GM21515 (cell line): ENCODE measurements at regions not wholly inside any gene's neighbourhood (a gene's known extent, or its start where the extent isn't known, plus 50 kb on each side); places are given as distances from the start of the nearest gene placed in this dataset.
"Not testable (repeated sequence)": the region's sequence is repeated elsewhere in the genome, so short reads cannot be mapped to it uniquely, and the experiment has no call there.

Source experiments
- ATAC-seq: cut with Tn5 transposase; IDR thresholded peaks from one replicate; pipeline ENCODE4 v1.9.1; 2021; ENCODE audit not compliant: unreplicated experiment

DNA sequence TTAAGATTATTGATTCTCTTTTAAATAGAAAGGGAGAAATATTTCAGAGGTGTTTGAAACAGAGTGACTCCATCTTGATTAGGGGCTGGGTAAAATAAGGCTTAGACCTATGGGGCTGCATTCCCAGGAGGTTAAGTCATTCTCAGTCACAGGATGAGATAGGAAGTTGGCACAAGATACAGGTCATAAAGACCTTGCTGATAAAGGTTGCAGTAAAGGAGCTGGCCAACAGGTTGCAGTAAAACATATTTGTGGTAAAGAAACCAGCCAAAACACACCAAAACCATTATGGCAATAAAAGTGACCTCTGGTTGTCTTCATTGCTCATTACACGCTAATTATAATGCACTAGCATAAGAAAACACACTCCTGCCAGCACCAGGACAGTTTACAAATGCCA lies 165.0 kb downstream of the SPIN4 start:
- ATAC-seq = no peak

DNA sequence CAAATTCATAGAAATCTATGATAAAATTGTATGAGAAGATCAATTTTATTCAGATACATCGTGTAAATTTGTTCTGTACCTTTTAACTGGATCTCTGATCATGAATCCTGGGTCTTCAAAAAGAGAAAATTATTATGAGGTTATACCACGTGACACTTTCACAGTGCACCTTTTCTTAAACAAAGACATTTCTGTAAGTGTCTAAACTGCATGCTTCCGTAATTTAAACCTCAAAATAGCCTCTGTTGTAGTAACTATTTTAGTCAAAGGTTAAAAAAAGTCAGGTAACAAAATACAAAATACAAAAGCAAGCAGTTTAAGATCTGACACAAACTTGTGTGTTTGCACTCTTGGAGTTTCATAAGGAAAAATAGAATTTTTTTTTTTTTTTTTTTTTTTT lies 171.3 kb downstream of the SPIN4 start:
- ATAC-seq = not testable (repeated sequence)

GRCh38 chrX:63176578-63176977 lies 174.6 kb downstream of the SPIN4 start:
- ATAC-seq = not testable (repeated sequence)

DNA sequence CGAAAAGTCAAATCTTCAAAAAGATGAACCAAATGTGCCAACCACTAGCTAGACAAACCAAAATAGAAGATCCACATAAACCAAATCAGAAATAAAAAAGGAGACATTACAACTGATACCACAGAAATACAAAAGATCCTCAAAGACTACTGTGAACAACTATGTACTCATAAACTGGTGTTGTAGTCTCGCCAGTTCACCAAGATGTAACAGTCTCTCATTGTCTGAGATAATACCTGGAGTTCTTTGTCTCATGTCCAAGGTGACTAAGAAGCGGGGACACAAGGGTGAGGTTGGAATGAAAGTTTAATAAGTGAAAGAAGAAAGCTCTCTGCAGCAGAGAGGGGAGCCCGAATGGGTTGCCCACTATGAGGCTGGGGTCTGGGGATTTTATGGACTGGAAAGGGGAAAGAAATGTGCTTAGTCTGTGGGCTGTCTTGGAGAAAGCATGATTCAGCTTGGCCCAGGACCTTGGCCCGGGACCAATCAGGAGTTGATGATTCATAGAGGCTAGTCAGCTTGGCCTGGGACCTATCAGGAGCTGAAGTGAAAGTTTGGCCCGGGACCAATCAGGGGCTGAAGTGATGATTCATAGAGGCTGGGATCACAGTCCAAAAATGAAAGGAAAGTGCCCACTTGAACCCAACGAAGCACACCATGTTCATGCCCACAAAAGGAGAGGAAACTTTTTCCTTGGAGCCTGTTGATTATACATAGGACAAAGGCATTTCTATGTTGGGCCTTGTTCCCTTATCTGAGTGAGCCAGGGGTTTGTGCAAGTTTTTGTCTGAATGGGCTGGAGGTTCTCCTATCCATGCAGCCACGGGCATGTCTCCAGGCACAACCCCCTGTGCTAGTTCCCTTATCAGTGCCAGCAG lies 177.1 kb downstream of the SPIN4 start:
- not testable (repeated sequence) for ATAC-seq

- ATAC-seq = not testable (repeated sequence)
Observed at GRCh38 chrX:63169416-63169815, 181.7 kb downstream of the SPIN4 start.

DNA sequence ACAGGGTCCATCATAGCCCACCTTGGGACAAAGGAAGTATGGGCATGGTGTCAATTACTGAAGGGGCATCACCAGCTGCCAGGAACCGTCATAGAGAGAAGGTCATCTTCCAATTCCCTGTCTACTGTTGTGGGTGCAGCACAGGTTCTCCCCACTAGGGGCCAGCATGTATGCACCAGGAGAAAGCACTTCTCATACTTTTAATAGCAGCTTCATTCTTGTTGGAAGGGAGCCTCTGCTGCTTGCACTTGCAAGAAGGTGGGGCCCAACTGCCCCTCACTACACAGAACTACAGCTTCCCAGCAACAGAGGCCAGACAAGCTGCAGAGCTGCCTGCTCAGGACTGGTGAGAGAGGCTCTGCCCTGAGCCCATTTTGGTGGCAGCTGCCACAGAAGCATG lies 182.2 kb downstream of the SPIN4 start:
- ATAC-seq = not testable (repeated sequence)

- not testable (repeated sequence) for ATAC-seq
Observed at GRCh38 chrX:63167002-63167401, 184.1 kb downstream of the SPIN4 start.

DNA sequence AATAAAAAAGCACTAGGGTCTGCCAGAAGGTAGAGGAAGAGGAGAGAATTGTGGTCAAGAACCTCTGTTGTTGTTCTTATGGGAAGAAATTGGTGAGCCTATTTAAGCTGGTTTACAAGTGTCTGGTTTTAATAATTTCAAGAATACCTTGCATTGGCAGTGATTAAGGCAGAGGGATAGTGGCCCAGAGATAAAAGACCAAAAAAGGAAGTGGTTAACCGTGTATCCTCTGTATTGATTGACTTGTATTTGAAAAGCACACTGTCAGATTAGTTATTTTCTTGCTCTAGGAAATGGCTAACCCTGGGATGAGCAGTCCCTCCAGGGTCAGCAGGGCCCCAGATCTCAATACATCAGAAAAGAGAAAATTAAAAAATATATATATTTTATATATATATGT lies 190.1 kb downstream of the SPIN4 start:
- not testable (repeated sequence) for ATAC-seq

- ATAC-seq = not testable (repeated sequence)
Observed at GRCh38 chrX:63160340-63160739, 190.8 kb downstream of the SPIN4 start.

- not testable (repeated sequence) for ATAC-seq
Observed at GRCh38 chrX:63145526-63145925, 205.6 kb downstream of the SPIN4 start.

GRCh38 chrX:63142588-63142987 lies 208.5 kb downstream of the SPIN4 start:
- not testable (repeated sequence) for ATAC-seq

DNA sequence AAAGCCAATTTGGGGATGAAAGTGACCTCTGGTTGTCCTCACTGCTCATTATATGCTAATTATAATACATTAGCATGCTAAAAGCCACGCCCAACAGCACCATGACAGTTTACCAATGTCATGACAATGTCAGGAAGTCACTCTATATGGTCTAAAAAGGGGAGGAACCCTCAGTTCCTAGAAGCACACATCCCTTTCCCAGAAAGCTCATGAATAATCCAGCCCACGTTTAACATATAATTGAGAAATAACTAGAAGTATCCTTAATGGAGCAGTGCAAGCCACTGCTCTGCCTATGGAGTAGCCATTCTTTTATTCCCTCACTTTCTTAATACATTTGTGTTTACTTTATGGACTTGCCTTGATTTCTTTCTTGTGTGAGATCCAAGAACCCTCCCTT lies 215.3 kb downstream of the SPIN4 start:
- not testable (repeated sequence) for ATAC-seq

GRCh38 chrX:63128509-63128908 lies 222.6 kb downstream of the SPIN4 start:
- no peak for ATAC-seq

DNA sequence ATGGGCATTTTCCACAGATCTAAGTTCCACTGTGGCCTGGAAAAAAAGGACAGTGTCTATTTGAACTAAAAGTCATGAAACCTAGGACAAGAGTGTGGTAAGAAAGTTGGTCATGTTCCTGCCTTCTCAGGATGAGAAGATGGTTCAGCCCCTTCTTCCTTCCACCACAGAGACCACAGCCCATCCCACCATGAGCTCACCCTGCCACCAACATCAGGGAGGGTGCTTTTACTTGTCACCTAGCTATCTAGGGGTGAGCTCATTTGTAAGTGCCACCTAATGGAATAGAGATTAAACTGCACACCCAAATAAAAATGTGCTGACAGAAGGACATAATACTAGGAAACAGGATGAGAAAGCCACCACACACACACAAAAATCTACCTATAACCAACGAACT lies 235.9 kb downstream of the SPIN4 start:
- ATAC-seq = no peak

- ATAC-seq = no peak
Observed at GRCh38 chrX:63101879-63102620, 249.1 kb downstream of the SPIN4 start.

DNA sequence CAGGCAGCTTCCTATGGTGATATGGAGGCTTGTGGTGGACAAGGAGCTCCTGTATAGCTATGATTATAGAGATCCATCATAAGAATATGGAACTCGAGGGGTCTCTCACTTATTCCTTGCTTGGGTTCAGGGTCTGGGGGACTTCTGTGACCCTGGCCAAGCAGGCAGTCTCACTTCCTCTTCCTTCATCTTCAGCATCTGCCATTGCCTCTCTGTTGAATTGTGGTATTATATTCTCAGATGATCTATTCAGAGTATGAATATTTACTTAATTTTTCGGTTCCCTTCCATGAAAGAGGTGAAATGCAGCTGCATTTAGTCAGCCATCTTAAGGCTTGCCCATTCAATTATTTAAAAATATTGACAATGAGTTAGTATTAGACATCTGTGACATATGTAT lies 292.9 kb downstream of the SPIN4 start:
- no peak for ATAC-seq

DNA sequence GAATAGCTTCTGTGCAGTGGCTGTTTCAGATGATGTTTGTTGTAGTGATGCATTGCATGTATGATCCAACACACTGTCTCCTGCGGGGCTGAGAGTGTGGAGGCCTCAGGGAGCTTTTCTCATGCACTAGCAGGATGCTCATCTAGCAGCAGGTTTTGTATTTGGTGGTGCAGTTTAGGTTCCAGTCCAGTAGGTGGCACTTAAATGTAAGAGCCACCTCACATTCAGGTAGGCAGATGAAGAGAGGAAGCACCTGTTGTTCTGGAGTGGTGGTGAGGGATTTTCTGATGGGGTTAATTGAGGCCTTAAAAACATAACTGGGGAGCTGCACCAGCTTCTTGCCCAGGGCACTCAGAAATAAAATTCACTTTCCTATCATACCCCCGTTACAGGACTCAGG lies 300.9 kb downstream of the SPIN4 start:
- no peak for ATAC-seq

DNA sequence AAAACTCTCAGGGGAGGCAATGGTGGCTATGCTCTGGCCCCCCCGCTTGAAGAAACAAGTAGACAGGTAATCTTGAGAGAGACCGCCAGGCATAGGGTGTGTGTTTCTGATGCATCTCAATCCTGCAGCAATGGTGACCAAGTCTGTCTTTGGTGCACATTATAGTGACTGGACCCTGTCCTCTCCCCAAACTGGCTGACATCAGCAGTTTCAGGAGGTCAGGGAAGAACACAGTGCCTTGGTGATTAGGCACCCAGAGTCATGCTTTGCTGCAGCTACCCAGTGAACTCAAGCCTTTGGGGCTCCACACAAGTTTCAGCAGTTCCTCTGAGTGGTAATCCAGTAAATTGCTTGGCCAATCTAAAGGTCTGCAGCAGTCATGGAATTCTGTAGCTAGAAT lies 318.3 kb downstream of the SPIN4 start:
- ATAC-seq = no peak

- no peak for ATAC-seq
Observed at GRCh38 chrX:63013549-63013948, 337.6 kb downstream of the SPIN4 start.

GRCh38 chrX:63012574-63012973 lies 338.6 kb downstream of the SPIN4 start:
- no peak for ATAC-seq

DNA sequence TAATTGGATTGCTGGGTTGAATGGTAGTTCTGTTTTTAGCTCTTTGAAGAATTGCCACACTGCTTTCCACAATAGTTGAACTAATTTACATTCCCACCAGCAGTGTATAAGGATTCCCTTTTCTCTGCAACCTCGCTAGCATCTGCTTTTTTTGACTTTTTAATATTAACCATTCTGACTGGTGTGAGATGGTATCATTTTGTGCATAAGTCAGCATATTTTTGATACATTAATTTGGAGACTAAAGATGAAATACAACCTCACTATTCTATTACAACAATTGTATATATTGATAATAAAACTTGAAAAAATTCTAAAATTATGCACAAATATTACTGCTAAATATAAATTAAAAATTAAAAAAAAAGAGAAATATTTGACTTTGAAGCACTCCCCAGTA lies 350.9 kb downstream of the SPIN4 start:
- not testable (repeated sequence) for ATAC-seq
